ENCODE measurements at regions not wholly inside any gene's neighbourhood (a gene's known extent, or its start where the extent isn't known, plus 50 kb on each side); places are given as distances from the start of the nearest gene placed in this dataset.

GRCh38 chr2:129059476-129059875 lies 740.8 kb upstream of the HS6ST1 start:
- no peak for DNase-seq

- DNase-seq = no peak
Observed at GRCh38 chr2:129061069-129061768, 742.6 kb upstream of the HS6ST1 start.

- no peak for DNase-seq
Observed at GRCh38 chr2:129061769-129062121, 743.1 kb upstream of the HS6ST1 start.

- DNase-seq = no peak
Observed at GRCh38 chr2:129062146-129062912, 743.7 kb upstream of the HS6ST1 start.

- DNase-seq = no peak
Observed at GRCh38 chr2:129067070-129067469, 748.4 kb upstream of the HS6ST1 start.

GRCh38 chr2:129067953-129068352 lies 749.3 kb upstream of the HS6ST1 start:
- DNase-seq = no peak

- no peak for DNase-seq
Observed at GRCh38 chr2:129068543-129068942, 749.9 kb upstream of the HS6ST1 start.

- DNase-seq = no peak
Observed at GRCh38 chr2:129069875-129070594, 751.4 kb upstream of the HS6ST1 start.

GRCh38 chr2:129070663-129071062 lies 752.0 kb upstream of the HS6ST1 start:
- no peak for DNase-seq

GRCh38 chr2:129071531-129071930 lies 752.9 kb upstream of the HS6ST1 start:
- no peak for DNase-seq

- no peak for DNase-seq
Observed at GRCh38 chr2:129074298-129074920, 755.7 kb upstream of the HS6ST1 start.

- DNase-seq = no peak
Observed at GRCh38 chr2:129078548-129078947, 759.9 kb upstream of the HS6ST1 start.

- no peak for DNase-seq
Observed at GRCh38 chr2:129080715-129081476, 762.2 kb upstream of the HS6ST1 start.

GRCh38 chr2:129085386-129085785 lies 766.7 kb upstream of the HS6ST1 start:
- DNase-seq = no peak

GRCh38 chr2:129087133-129087813 lies 768.6 kb upstream of the HS6ST1 start:
- DNase-seq = no peak

GRCh38 chr2:129091620-129092019 lies 773.0 kb upstream of the HS6ST1 start:
- DNase-seq = no peak

GRCh38 chr2:129092956-129093355 lies 774.3 kb upstream of the HS6ST1 start:
- DNase-seq = no peak

- no peak for DNase-seq
Observed at GRCh38 chr2:129101186-129101585, 782.5 kb upstream of the HS6ST1 start.

GRCh38 chr2:129103936-129104878 lies 785.5 kb upstream of the HS6ST1 start:
- no peak for DNase-seq

- DNase-seq = no peak
Observed at GRCh38 chr2:129112181-129112580, 793.5 kb upstream of the HS6ST1 start.

- DNase-seq = no peak
Observed at GRCh38 chr2:129113776-129114175, 795.1 kb upstream of the HS6ST1 start.

Measured in 8988T (cell line).